ENCODE measurements at regions not wholly inside any gene's neighbourhood (a gene's known extent, or its start where the extent isn't known, plus 50 kb on each side); places are given as distances from the start of the nearest gene placed in this dataset.

- no peak overlapping the region for H3K4me3 ChIP-seq
- intact Hi-C loops (cut with DNase I) = loop anchor here in 1 of 2 donors (5.0 to 10.0 kb wide), 2 partner anchors 439 to 606 kb away; no protein-coding TSS in a partner anchor
- H3K4me1 ChIP-seq = no peaks in the 10 kb centered on the region
- TF ChIP-seq, protein P1, sequence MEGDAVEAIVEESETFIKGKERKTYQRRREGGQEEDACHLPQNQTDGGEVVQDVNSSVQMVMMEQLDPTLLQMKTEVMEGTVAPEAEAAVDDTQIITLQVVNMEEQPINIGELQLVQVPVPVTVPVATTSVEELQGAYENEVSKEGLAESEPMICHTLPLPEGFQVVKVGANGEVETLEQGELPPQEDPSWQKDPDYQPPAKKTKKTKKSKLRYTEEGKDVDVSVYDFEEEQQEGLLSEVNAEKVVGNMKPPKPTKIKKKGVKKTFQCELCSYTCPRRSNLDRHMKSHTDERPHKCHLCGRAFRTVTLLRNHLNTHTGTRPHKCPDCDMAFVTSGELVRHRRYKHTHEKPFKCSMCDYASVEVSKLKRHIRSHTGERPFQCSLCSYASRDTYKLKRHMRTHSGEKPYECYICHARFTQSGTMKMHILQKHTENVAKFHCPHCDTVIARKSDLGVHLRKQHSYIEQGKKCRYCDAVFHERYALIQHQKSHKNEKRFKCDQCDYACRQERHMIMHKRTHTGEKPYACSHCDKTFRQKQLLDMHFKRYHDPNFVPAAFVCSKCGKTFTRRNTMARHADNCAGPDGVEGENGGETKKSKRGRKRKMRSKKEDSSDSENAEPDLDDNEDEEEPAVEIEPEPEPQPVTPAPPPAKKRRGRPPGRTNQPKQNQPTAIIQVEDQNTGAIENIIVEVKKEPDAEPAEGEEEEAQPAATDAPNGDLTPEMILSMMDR (IDR thresholded peaks at IDR 0.05) = no peak
- H3K27ac ChIP-seq = no peak overlapping the region
- peaks cover 0 to 11% (median 0%) of the 10 kb centered on the region in 3 donors for H3K27me3 ChIP-seq (ENCODE audit: insufficient read depth in 3 of 3, low read length in 2 of 3)
- DNase-seq = no peak
- WGBS, 3 donors = 70 to 85% (median 81%) methylated on average over 2 of the region's 2 CpGs
- H3K36me3 ChIP-seq (ENCODE audit: insufficient read depth in 1 of 2, low read depth in 1 of 2) = no peaks in the 10 kb centered on the region
- no peaks in the 10 kb centered on the region for H3K9me3 ChIP-seq
- ATAC-seq = no peak
These were observed 415.2 kb upstream of the ZMIZ1 start for GRCh38 chr10:78653555-78653954.

DNA sequence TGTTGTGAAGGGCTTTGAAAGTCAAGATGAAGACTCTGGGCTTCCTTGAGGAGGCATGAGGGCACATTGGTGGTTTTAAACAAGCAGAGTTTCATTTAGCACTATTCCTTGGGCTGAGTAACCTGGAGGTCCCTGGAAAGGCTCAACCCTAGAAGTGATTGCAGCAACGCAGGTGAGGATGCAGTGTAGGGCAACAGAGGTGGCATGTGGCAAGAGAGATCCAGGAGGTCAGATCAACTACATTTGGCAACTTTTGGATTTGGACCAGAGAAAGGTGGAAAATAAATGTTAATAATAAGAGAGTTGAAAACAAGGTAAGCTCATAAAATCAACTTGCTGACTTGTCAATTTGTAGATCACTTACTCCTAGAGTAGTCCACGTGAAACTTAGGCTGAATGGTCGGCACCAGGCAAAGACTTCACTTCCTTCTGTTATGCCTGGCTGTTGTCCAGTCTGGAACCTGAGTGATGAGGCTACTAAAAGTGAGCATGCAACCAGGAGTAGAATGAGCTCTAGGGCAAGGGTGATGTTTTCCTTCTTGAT is 414.6 kb upstream of the ZMIZ1 start:
- WGBS, 3 donors = 64 to 76% (median 73%) methylated on average over 3 of the region's 3 CpGs
- intact Hi-C loops (cut with DNase I) = loop anchor here in 1 of 2 donors (5.0 to 10.0 kb wide), 2 partner anchors 439 to 607 kb away; no protein-coding TSS in a partner anchor
- ATAC-seq = no peak

GRCh38 chr10:78655979-78656378 is 412.8 kb upstream of the ZMIZ1 start:
- Histone ChIP-seq H3K36me3 (ENCODE audit: insufficient read depth in 1 of 2, low read depth in 1 of 2) (no peaks in the 10 kb centered on the region), H3K4me3 (no peak overlapping the region), H3K27ac (no peak overlapping the region), H3K27me3 (ENCODE audit: insufficient read depth in 3 of 3, low read length in 2 of 3) (peaks cover 0 to 11% (median 0%) of the 10 kb centered on the region in 3 donors), H3K9me3 (no peaks in the 10 kb centered on the region), H3K4me1 (no peaks in the 10 kb centered on the region)
- DNase-seq (no peak), ATAC-seq (no peak)
- 88 to 93% (median 88%) methylated on average over 5 of the region's 5 CpGs for WGBS, 3 donors
- intact Hi-C loops (cut with DNase I) = loop anchor here (5.0 to 10.0 kb wide), 4 partner anchors 354 to 541 kb away; no protein-coding TSS in a partner anchor
- TF ChIP-seq, protein P1 (IDR thresholded peaks at IDR 0.05) = no peak

More for the DNA sequence above, 414.6 kb upstream of the ZMIZ1 start:
- peaks cover 0 to 11% (median 0%) of the 10 kb centered on the region in 3 donors for H3K27me3 ChIP-seq (ENCODE audit: insufficient read depth in 3 of 3, low read length in 2 of 3)
- DNase-seq = no peak
- H3K36me3 ChIP-seq (ENCODE audit: insufficient read depth in 1 of 2, low read depth in 1 of 2) = no peaks in the 10 kb centered on the region
- H3K4me3 ChIP-seq = no peak overlapping the region
- no peak overlapping the region for H3K27ac ChIP-seq
- no peaks in the 10 kb centered on the region for H3K9me3 ChIP-seq
- TF ChIP-seq, protein P1 (IDR thresholded peaks at IDR 0.05) = no peak
- no peaks in the 10 kb centered on the region for H3K4me1 ChIP-seq

GRCh38 chr10:78656417-78657162 is 412.2 kb upstream of the ZMIZ1 start:
- ATAC-seq (no peak), DNase-seq (no peak)
- Histone ChIP-seq H3K4me3 (no peak overlapping the region), H3K27ac (no peak overlapping the region), H3K4me1 (no peaks in the 10 kb centered on the region), H3K27me3 (ENCODE audit: insufficient read depth in 3 of 3, low read length in 2 of 3) (peaks cover 0 to 11% (median 0%) of the 10 kb centered on the region in 3 donors), H3K36me3 (ENCODE audit: insufficient read depth in 1 of 2, low read depth in 1 of 2) (no peaks in the 10 kb centered on the region), H3K9me3 (no peaks in the 10 kb centered on the region)
- TF ChIP-seq, protein P1 (IDR thresholded peaks at IDR 0.05) = no peak
- intact Hi-C loops (cut with DNase I) = loop anchor here (5.0 to 10.0 kb wide), 4 partner anchors 354 to 541 kb away; no protein-coding TSS in a partner anchor
- WGBS, 3 donors = 78 to 83% (median 78%) methylated on average over 29 of the region's 29 CpGs
